LoVo (cell line): ENCODE measurements at regions not wholly inside any gene's neighbourhood (a gene's known extent, or its start where the extent isn't known, plus 50 kb on each side); places are given as distances from the start of the nearest gene placed in this dataset.

Experiments used
- DNase-seq: peaks from one replicate; pipeline ENCODE4 v3.0.0-alpha.2; 2016; ENCODE audit warnings: low spot score

DNA sequence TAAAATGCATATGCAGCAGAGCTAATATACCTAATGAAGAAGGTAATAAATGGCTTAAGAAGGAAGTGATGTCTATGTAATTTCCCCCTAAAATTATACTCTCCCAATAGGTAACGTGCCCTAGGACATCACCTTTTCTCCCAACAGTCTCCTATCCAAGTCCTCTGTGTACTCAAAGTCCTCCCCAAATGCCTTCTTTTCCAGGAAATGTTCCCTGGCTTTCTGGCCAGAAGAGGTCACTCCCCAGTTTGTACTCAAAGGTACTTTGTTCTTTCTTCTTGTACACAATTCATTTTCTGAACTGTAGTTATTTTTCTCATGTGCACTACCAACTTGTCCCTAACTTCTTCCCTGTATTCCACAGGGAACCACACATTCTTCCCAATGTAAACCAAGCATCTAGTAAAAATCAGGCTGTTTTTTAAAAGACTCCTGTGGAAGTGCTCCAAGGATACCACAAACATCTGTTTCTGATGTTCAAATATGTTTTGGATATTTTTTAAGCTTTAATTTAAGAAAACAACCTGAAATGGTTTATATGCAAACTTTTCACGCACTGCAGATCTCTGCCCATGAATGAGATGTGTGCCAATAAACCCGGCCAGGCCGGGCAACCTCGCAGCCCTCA, 262.3 kb upstream of the KLF14 start:
- DNase-seq: no peak

DNA sequence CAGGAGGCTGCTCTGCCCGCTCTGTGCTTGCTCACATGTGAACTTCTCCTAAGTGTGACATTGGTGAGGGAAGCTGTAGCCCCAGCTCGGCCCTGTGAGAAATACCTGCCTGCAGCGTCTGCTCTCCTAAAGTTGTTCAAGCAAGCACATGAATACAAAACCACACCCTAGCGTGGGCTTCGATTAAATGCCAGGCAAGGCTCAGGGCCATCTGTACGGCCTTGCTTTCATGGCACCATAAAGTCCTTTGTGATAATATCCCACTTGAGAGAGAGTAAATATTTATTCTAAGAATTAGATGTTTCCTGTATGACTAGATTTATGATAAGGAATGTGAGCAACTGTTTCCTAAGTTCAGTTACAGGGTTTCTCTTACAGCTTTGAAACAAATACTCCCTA, 262.8 kb upstream of the KLF14 start:
- DNase-seq: peak; percentile 95

GRCh38 chr7:130998993-130999602, 265.1 kb upstream of the KLF14 start:
- DNase-seq: peak; percentile 84

DNA sequence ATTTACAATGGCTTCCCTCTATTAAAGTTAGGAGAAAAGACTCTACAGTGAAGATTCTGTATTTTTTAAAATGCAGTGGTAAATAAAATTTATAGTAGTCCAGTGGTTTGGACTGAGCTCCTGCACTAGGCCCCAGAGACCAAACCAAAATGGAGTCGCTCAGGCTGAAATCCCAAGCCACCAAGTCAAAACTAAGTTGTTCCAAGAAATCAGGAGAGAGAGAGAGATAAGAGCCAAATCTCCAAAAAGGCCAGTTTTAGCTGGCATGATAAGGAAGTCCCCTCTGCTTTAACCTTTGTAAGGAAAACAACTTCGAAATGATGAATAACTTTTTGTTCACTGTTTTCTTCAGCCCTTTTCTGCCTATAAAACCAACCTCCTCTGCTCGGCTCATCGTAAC, 265.9 kb upstream of the KLF14 start:
- DNase-seq: no peak

DNA sequence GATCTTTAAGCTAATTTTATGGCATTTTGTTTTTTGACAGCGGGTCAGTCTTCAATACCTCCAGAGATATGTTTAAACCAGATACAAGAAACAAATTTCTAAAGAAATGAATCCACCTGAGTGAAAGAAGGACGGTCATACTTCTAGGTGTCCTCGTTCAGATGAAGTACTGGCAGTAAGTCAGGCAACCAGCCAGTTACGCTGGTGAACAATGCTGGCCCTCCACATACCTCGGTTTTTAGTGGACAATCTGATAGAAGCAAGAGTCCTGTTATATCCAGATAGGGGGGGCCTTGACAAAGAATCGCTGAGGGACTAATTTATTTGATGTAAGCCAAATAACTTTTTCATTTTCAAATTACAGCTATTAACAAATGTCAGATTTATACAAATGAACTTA, 266.4 kb upstream of the KLF14 start:
- peak; percentile 53 for DNase-seq

DNA sequence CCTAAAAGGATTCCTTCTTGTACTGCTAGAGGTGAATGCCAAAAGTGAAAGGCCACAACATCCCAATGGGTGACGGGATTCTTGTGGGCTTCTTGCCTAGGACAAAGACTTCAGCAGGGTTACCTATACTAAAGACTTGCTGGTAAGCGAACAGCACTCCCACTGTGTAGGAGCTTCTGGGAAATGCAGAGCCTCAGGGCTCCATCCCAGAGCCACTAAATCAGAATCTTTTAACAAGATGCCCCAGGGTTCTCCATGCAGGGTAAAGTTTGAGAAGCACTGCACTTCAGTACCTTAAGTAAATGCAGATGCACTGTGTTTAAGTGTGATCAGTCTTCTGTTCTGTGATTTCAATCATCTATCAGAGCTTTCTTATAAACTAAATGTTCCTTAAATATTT, 266.9 kb upstream of the KLF14 start:
- no peak for DNase-seq

GRCh38 chr7:131002600-131002999, 268.6 kb upstream of the KLF14 start:
- DNase-seq: no peak

DNA sequence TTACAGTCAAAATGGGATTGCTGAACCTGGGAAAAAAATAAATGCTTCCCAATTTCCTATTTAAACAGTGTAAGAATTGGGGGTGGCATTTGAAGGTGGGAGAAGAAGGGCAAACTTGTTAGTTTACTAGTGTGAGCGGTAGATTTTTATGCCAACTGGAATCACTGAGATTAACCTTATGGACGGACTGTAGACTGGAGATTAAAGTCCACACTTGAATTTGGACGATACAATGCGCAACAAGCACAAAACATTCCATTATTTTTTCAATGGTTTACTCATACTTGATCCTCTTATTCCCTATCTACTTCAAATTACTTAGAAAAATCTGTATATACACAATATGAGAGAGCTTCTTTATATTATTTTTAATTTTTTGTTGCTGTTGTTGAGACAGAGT, 269.6 kb upstream of the KLF14 start:
- no peak for DNase-seq

- no peak for DNase-seq
These were observed 270.4 kb upstream of the KLF14 start for GRCh38 chr7:131004371-131004770.

DNA sequence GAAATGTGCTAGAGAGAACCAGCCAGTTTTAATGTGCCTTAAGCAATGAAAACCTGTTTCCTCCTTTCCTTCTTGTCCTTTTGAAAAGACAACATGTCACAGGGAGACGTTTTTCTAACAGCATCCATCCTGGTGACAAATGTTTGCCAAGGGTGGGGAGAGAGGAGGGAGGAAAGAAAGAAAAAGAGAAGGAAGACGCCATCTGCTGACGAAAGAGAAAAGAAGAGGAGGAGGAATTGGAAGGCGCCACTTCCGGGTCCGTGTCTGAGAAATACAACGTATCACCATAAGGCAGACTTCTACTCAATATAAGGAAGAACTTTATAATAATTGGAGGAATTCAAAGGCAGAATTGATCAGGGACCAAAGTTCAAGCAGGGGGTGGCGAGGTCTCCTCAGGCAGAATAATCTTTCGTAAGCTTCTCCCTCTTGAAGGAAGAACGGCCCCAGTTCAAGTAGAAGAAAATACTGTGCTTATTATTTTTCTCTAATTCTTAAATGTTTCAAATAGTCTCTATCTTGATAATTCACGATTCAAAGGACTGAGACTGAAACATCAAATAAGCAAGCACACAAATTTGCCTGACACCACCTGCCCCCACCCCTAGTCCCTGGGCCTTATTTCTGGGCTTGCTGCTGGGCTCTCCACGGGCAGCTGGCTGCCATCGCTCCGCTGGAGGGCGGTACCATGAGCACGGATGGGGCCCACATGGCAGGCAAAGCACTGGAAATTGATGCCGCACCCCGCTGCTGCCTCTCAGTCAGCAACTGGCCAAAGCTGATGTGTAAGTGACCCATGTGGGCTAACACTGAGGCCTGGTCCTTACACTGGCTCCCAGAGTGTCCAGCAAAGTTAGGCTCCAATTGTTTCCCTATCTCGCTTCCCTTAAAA, 273.7 kb upstream of the KLF14 start:
- DNase-seq: peak; percentile 98

GRCh38 chr7:131008840-131009711, 275.1 kb upstream of the KLF14 start:
- no peak for DNase-seq

- no peak for DNase-seq
These were observed 276.2 kb upstream of the KLF14 start for GRCh38 chr7:131010029-131010716.

GRCh38 chr7:131010717-131011431, 276.9 kb upstream of the KLF14 start:
- no peak for DNase-seq

- no peak for DNase-seq
These were observed 277.4 kb upstream of the KLF14 start for GRCh38 chr7:131011432-131011742.

- peak; percentile 44 for DNase-seq
These were observed 278.0 kb upstream of the KLF14 start for GRCh38 chr7:131011976-131012375.

DNA sequence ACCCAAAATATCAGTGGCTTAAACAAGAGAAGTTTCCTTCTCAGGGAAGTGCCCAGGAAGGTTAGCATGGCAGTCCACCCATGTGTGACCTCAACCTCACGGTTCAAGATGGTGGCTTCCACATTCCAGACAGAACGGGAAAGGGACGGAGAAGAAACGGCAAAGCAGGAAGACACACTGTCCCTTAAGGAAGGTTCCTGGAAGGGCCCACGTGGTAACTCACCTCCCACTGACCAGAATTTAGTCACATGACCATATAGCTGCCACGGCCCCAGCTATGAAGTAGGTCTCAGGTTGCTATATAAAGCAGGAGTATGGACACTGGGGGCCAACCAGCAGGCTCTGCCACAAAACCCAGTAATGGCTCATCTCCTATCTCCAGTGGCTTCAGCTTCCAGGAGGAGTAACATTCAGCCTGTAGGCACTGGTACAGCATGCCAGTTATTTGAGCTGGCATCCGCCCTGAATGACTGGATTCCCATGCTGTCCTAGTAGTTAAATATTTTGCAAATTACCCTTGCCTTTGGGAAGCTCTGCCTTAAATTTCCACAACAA, 278.5 kb upstream of the KLF14 start:
- no peak for DNase-seq

- DNase-seq: no peak
These were observed 279.7 kb upstream of the KLF14 start for GRCh38 chr7:131013716-131014115.

DNA sequence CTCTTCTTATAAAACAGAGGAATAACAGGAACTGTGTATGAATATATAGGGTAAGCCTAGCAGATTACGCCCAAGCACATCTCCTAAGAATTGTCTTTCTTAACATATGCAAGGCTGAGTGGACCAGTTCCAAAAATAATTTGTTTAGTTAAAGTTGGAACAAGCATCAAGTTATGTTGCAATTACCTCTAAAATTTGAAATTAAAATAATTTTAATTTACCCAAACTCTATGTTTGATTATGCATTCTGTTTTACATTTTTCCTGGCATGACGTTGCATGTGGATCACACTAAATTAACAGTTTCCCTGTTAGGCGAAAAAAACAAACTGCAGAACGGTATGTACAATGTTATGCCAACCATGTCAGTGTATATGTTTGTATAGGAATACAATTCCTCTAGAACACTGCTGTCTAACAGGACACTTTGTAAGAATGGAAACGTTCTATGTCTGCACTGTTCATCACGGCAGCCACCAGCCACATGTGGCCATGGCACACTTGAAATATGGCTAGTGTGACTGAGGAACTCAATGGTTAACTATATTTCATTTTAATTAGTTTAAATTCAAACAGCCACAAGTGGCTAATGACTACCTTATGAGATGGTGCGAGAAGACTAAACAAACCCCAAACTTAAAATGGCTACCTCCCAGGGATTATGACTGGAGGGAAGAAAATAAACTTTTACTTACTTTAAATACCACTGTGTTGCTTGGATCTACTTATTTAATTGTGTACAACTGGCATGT, 281.1 kb upstream of the KLF14 start:
- no peak for DNase-seq

DNA sequence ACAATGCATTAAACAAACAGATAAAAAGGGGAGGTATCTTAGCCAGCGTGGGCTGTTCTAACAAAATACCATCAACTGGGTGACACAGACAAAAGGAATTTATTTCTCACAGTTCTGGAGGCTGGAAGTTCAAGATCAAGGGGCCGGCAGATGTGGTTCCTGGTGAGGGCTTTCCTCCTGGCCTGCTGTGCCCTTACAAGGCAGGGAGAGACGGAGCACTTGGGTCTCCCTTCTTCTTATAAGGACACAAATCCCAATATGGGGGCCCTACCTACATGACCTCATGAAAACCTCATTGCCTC, 281.6 kb upstream of the KLF14 start:
- peak; percentile 81 for DNase-seq

DNA sequence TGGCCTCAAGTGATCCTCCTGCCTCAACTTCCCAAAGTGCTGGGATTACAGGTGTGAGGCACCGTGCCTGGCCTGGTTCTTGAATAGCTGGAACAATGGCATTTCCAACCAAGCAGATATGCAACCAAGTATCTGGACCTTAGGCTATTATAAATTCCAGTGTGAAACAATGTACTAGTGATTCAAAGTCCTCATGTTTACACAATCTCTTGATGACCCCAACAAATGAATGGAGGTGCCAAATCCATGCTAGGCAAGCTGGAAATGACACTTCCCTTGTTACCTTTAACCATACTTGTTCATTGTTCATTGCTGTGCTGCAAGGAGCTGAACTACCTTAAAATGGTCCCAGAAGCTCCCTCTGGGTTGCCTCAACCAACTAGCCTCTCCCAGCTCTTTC, 282.2 kb upstream of the KLF14 start:
- no peak for DNase-seq
